NT2/D1 (cell line): ENCODE measurements at regions not wholly inside any gene's neighbourhood (a gene's known extent, or its start where the extent isn't known, plus 50 kb on each side); places are given as distances from the start of the nearest gene placed in this dataset.

Source experiments
- YY1 ChIP-seq: IDR thresholded peaks from 2 replicates; pipeline ENCODE4 v1.6.1; 2011; ENCODE audit not compliant: insufficient read length, insufficient read depth
- ZNF274 ChIP-seq: IDR thresholded peaks from 2 replicates; pipeline ENCODE4 v1.6.1; 2011; ENCODE audit warnings: mild to moderate bottlenecking, low read depth, low read length

DNA sequence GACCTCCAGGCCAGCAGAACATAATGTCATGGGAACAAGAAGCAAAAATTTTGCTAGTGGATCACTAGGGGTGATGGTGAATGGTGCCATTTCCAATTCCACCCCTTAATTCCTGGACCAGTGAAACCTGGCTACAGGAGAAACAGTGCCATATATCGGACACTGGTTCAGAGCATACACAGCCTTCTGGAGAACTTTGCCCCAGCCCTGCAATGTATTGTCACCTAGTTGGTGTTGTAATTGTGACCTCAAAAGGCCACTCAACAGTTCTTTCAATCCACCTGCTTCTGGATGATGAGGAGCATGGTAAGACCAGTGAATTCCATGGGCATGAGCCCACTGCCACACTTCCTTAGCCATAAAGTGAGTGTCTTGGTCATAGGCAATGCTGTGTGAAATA, 59.8 kb upstream of the AASS start:
- TF ChIP-seq YY1 (no peak), ZNF274 (no peak)
